ENCODE measurements at regions not wholly inside any gene's neighbourhood (a gene's known extent, or its start where the extent isn't known, plus 50 kb on each side); places are given as distances from the start of the nearest gene placed in this dataset.
"Not testable (repeated sequence)": the region's sequence is repeated elsewhere in the genome, so short reads cannot be mapped to it uniquely, and the experiment has no call there.

GRCh38 chr3:195966563-195967386 lies 58.4 kb upstream of the TNK2 start:
- H3K36me3 Mint-ChIP-seq, result peaks cover 10 to 49% (median 25%) of the 10 kb centered on the region in 5 donors
- H3K9me3 Mint-ChIP-seq; H3K9me3 ChIP-seq (ENCODE audit: control insufficient read depth in 2 of 3, low read length in 3 of 3); H3K4me1 Mint-ChIP-seq; H3K27ac ChIP-seq (ENCODE audit: low read depth, low read length); H3K4me3 Mint-ChIP-seq; H3K4me1 ChIP-seq (ENCODE audit: control insufficient read depth in 2 of 2, insufficient read depth in 2 of 2, low read length in 2 of 2); H3K27me3 ChIP-seq (ENCODE audit: control insufficient read depth in 2 of 2, insufficient read depth in 2 of 2, low read length in 2 of 2); POLR2A ChIA-PET; DNase-seq; intact Hi-C loops (cut with micrococcal nuclease); H3K27ac Mint-ChIP-seq; H3K4me3 ChIP-seq (ENCODE audit: low read length); ATAC-seq; H3K27me3 Mint-ChIP-seq; CTCF ChIA-PET: not testable (repeated sequence)
- H3K36me3 ChIP-seq (ENCODE audit: control insufficient read depth in 2 of 3, insufficient read depth in 3 of 3, low read length in 3 of 3), result peaks cover 0 to 33% (median 9%) of the 10 kb centered on the region in 3 experiments

GRCh38 chr3:195965217-195965616 lies 56.9 kb upstream of the TNK2 start:
- H3K4me1 Mint-ChIP-seq; H3K9me3 ChIP-seq (ENCODE audit: control insufficient read depth in 2 of 3, low read length in 3 of 3); H3K27me3 Mint-ChIP-seq; H3K27ac ChIP-seq (ENCODE audit: low read depth, low read length); H3K9me3 Mint-ChIP-seq; H3K4me1 ChIP-seq (ENCODE audit: control insufficient read depth in 2 of 2, insufficient read depth in 2 of 2, low read length in 2 of 2); H3K4me3 Mint-ChIP-seq; intact Hi-C loops (cut with micrococcal nuclease); H3K4me3 ChIP-seq (ENCODE audit: low read length); CTCF ChIA-PET; POLR2A ChIA-PET; DNase-seq; H3K27me3 ChIP-seq (ENCODE audit: control insufficient read depth in 2 of 2, insufficient read depth in 2 of 2, low read length in 2 of 2); ATAC-seq: not testable (repeated sequence)
- Mint-ChIP-seq H3K36me3 (peaks cover 10 to 44% (median 27%) of the 10 kb centered on the region in 5 donors), H3K27ac (peak overlapping the region in 3 of 9 donors; percentile 12 to 49 (median 33))
- H3K36me3 ChIP-seq (ENCODE audit: control insufficient read depth in 2 of 3, insufficient read depth in 3 of 3, low read length in 3 of 3), result peaks cover 0 to 23% (median 3%) of the 10 kb centered on the region in 3 experiments

GRCh38 chr3:195964318-195965107 lies 56.2 kb upstream of the TNK2 start:
- H3K4me3 ChIP-seq (ENCODE audit: low read length); POLR2A ChIA-PET; ATAC-seq; H3K4me1 Mint-ChIP-seq; CTCF ChIA-PET; H3K4me1 ChIP-seq (ENCODE audit: control insufficient read depth in 2 of 2, insufficient read depth in 2 of 2, low read length in 2 of 2); H3K9me3 ChIP-seq (ENCODE audit: control insufficient read depth in 2 of 3, low read length in 3 of 3); intact Hi-C loops (cut with micrococcal nuclease); H3K9me3 Mint-ChIP-seq; H3K27me3 Mint-ChIP-seq; H3K27ac ChIP-seq (ENCODE audit: low read depth, low read length); H3K27me3 ChIP-seq (ENCODE audit: control insufficient read depth in 2 of 2, insufficient read depth in 2 of 2, low read length in 2 of 2); H3K4me3 Mint-ChIP-seq; DNase-seq: not testable (repeated sequence)
- Mint-ChIP-seq H3K36me3 (peaks cover 5 to 38% (median 23%) of the 10 kb centered on the region in 5 donors), H3K27ac (peak overlapping the region in 3 of 9 donors; percentile 25 to 65 (median 38))
- H3K36me3 ChIP-seq (ENCODE audit: control insufficient read depth in 2 of 3, insufficient read depth in 3 of 3, low read length in 3 of 3), result peaks cover 0 to 18% (median 0%) of the 10 kb centered on the region in 3 experiments

GRCh38 chr3:195962222-195962621 lies 53.9 kb upstream of the TNK2 start:
- H3K36me3 ChIP-seq (ENCODE audit: control insufficient read depth in 2 of 3, insufficient read depth in 3 of 3, low read length in 3 of 3), result peaks cover 0 to 17% (median 0%) of the 10 kb centered on the region in 3 experiments
- Mint-ChIP-seq H3K27ac (peak overlapping the region in 4 of 9 donors; percentile 26 to 85 (median 37)), H3K36me3 (peaks cover 5 to 38% (median 22%) of the 10 kb centered on the region in 5 donors), H3K4me1 (peaks cover 0 to 15% (median 11%) of the 10 kb centered on the region in 7 donors)
- H3K9me3 Mint-ChIP-seq; H3K27ac ChIP-seq (ENCODE audit: low read depth, low read length); DNase-seq; H3K27me3 ChIP-seq (ENCODE audit: control insufficient read depth in 2 of 2, insufficient read depth in 2 of 2, low read length in 2 of 2); H3K27me3 Mint-ChIP-seq; H3K4me3 ChIP-seq (ENCODE audit: low read length); H3K9me3 ChIP-seq (ENCODE audit: control insufficient read depth in 2 of 3, low read length in 3 of 3); intact Hi-C loops (cut with micrococcal nuclease); H3K4me3 Mint-ChIP-seq; ATAC-seq; H3K4me1 ChIP-seq (ENCODE audit: control insufficient read depth in 2 of 2, insufficient read depth in 2 of 2, low read length in 2 of 2); POLR2A ChIA-PET; CTCF ChIA-PET: not testable (repeated sequence)

GRCh38 chr3:195960971-195961775 lies 52.8 kb upstream of the TNK2 start:
- H3K27me3 Mint-ChIP-seq; intact Hi-C loops (cut with micrococcal nuclease); H3K9me3 Mint-ChIP-seq: not testable (repeated sequence)

GRCh38 chr3:195960164-195960563 lies 51.8 kb upstream of the TNK2 start:
- not testable (repeated sequence) for H3K4me1 ChIP-seq (ENCODE audit: control insufficient read depth in 2 of 2, insufficient read depth in 2 of 2, low read length in 2 of 2)

More at GRCh38 chr3:195960971-195961775, 52.8 kb upstream of the TNK2 start:
- ATAC-seq, result peak; percentile 41
- H3K27ac ChIP-seq (ENCODE audit: low read depth, low read length); H3K9me3 ChIP-seq (ENCODE audit: control insufficient read depth in 2 of 3, low read length in 3 of 3); POLR2A ChIA-PET; H3K4me3 Mint-ChIP-seq; CTCF ChIA-PET; H3K4me3 ChIP-seq (ENCODE audit: low read length); H3K4me1 ChIP-seq (ENCODE audit: control insufficient read depth in 2 of 2, insufficient read depth in 2 of 2, low read length in 2 of 2); H3K27me3 ChIP-seq (ENCODE audit: control insufficient read depth in 2 of 2, insufficient read depth in 2 of 2, low read length in 2 of 2): not testable (repeated sequence)
- H3K36me3 ChIP-seq (ENCODE audit: control insufficient read depth in 2 of 3, insufficient read depth in 3 of 3, low read length in 3 of 3), result peaks cover 0 to 17% (median 0%) of the 10 kb centered on the region in 3 experiments
- Mint-ChIP-seq H3K4me1 (peaks cover 0 to 15% (median 11%) of the 10 kb centered on the region in 7 donors), H3K36me3 (peaks cover 5 to 38% (median 22%) of the 10 kb centered on the region in 5 donors), H3K27ac (peak overlapping the region in 5 of 9 donors; percentile 18 to 85 (median 49))
- DNase-seq, result peak in 6 of 9 donors; percentile 10 to 65 (median 36)

More at GRCh38 chr3:195960164-195960563, 51.8 kb upstream of the TNK2 start:
- H3K9me3 ChIP-seq (ENCODE audit: control insufficient read depth in 2 of 3, low read length in 3 of 3); H3K4me3 ChIP-seq (ENCODE audit: low read length); H3K27me3 Mint-ChIP-seq; H3K27me3 ChIP-seq (ENCODE audit: control insufficient read depth in 2 of 2, insufficient read depth in 2 of 2, low read length in 2 of 2); ATAC-seq; CTCF ChIA-PET; H3K4me3 Mint-ChIP-seq; intact Hi-C loops (cut with micrococcal nuclease); DNase-seq; H3K27ac ChIP-seq (ENCODE audit: low read depth, low read length); POLR2A ChIA-PET; H3K9me3 Mint-ChIP-seq: not testable (repeated sequence)
- Mint-ChIP-seq H3K36me3 (peaks cover 5 to 33% (median 18%) of the 10 kb centered on the region in 5 donors), H3K4me1 (peaks cover 0 to 20% (median 15%) of the 10 kb centered on the region in 7 donors), H3K27ac (peak overlapping the region in 1 of 9 donors; percentile 76)
- H3K36me3 ChIP-seq (ENCODE audit: control insufficient read depth in 2 of 3, insufficient read depth in 3 of 3, low read length in 3 of 3), result peaks cover 0 to 12% (median 0%) of the 10 kb centered on the region in 3 experiments
